ENCODE measurements at regions not wholly inside any gene's neighbourhood (a gene's known extent, or its start where the extent isn't known, plus 50 kb on each side); places are given as distances from the start of the nearest gene placed in this dataset.

DNA sequence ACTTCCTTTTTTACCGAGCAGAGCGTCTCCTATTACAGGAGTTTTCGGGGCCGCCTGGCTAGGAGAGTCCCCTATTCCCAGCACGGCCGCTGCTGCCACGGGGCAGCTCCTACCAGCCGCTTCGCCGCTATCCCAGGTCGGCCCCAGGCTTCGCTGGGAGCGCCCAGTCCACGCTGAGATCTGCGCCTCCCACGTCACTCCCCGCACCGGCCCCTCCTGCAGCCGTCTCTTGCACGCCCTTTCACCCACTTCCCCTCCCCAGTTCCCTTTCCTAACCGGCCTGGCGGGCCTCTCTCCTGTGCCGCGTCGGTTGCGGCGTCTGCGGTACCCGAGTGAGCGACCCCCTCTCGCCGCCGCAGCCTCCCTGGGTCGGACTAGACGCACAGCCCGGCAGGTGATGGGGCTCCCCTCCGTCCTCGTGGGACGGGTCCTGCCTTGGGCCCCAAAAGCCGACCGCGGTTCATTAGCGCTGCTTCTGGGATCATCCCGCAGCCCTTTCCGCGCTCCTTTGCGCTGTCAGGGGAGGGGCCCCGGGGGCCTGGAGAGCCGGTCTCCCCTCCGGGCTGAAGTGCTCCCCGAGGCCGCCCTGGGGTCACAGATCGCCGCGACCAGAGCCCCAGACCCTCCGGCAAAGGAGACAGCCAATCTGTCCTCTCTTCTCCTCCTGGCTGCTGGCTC, 1318.4 kb downstream of the TMEM121 start:
- peak; percentile 83 for DNase-seq (ENCODE audit: low spot score)

DNA sequence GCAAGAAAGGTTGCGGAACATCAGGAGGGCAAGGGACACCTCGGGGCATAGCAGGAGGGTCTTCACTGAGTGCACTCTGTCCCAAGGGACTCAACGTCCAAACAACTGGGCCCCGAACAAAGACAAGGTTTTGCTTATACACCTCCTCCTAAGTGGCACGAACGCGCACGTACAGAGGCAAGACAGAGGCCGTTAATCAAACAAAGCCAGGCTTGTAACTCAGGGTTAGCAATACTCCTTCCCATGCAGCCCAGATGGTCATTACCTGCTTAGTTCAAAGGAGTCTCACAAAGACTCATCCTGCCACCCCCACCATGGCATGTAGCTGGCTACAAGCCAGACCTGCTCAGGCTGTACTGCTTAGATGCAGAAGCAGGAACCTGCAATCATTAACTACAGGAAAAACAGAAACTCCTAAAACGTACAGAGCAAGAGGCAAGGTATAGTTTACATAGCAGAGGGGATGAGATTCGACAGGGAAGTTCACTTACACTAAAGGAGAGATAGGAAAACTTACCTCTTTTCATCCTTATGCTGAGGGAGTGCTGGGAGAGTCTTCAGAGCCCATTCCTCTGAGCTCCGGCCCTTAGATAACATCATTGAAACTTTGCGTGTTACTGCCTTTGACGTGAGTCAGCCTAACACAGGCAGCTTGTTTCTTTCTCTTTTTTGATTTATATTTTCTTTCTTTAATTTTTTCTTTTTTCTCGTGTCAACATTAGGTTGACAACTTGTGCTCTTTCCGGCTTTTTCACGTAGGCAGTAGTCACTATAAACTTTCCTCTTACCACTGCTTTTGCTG, 1319.1 kb downstream of the TMEM121 start:
- DNase-seq (ENCODE audit: low spot score): peak; percentile 90

DNA sequence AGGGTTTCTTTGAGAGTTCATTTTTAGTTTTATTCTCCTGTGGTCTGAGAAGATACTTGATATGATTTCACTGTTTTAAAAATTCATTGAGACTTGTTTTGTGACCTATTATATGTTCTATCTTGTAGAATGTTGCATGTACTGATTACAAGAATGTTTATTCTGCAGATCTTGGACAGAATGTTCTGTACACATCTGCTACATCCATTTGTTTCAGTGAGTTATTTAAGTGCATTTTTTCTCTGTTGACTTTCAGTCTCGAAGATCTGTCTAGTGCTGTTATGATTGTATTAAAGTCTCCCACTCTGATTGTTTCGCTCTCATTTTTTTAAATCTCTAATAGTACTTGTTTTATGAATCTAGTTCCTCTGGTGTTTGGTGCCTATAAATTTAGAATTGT, 1319.8 kb downstream of the TMEM121 start:
- no peak for DNase-seq (ENCODE audit: low spot score)

DNA sequence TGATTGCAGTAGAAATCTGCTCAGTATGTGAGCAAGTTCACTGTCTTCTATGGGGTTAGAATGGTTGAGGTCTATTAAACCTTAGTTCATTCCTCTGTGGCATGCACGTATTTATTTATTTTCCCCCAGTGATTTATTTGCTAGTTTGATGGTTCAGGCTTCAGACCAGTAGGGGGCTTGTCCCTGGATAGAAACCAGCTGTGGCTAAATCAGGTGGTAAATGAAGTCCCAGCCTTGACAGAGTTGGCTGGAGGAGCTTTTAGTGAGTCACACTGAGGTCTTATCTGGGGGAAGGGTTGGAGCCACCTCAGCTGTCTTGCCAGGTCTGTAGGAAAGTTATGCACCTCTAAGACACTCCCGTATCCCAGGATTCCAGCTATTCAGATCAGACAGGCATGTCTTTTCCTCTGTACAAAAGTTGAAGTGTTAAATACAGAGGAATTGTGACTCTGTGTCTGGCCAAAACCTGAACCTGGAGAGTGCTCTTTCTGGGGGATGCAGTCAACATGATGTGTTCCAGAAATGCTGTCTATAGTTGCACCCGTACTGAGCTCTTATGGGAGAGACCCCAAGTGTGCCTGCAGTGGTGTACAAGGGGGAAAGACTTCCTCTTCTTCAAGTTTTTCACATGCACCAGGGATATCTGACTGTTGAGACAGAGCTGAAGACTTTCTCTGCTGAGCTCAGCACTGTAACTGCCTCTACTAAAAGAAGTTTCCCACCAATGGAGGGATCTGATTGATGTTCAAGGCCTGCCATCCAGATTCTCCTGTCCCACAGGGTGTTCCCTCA, 1322.1 kb downstream of the TMEM121 start:
- DNase-seq (ENCODE audit: low spot score): peak; percentile 64

DNA sequence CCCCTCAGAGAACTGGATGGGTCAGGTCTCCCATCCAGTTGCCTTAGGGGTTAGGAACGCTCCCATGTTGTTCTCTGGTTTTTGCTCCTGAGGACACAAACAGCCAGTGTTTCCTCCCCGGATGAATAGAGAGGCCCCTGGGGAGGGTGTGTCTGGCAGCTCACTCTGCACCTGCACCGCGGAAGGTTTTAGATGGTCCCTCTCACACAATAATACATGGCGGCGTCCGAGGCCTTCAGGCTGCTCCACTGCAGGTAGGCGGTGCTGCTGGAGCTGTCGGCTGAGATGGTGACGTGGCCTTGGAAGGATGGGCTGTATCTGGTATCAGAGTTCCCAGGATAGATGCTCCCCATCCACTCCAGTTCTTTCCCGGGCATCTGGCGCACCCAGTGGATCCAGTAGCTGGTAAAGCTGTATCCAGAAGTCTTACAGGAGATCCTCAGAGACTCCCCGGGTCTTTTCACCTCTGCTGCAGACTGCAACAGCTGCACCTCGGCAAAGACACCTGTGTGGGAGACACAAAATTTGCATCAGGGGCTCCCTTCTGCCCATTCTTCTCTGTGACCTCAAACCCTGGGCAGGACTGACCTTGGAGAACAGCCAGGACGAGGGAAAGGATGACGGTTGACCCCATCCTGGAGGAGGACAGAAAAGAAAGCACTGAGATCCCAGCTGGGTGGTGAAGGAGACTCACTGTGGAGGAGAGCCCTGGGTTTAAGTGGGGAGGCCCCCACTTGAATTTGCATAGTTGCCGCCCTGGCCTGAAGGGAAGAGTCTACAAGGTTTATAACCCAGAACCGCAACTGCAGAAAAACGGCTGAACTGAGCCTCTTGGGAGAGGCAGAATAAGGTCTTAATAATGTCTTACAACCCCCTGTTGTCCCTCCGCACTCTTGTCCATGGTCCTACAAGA, 1324.8 kb downstream of the TMEM121 start:
- DNase-seq (ENCODE audit: low spot score): no peak

DNA sequence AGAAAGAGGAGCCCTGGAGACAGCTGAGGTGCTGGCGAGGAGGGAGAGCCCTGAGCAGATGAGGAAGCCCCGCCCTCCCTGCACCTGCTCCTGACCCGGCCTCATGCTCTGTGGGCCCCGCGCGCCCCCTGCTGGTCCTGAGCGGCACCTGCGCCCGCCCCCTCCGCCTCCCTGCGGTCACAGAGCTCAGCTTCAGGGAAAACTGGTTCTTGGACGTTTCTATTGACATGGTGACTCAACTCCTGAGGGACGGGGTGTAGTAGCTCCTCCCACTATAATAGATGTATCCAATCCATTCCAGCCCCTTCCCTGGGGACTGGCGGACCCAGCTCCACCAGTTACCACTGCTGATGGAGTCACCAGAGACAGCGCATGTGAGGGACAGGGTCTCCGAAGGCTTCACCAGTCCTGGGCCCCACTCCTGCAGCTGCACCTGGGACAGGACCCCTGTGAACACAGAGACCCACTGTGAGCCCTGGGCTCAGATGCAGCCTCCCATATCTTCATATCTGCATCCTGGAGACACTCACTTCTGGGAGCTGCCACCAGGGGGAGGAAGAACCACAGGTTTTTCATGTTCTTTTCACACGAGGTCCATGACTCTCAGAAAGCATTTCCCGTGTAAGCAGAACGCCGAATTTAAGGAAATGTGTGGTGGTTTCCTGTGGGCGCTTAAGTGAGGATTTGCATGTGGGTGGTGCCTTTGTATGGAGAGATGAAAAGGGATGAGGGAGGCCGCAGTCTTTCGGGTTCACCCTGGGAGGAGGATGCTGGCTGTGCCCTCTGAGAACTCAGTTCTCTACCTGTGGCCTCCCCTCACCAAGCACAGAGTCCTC, 1346.4 kb downstream of the TMEM121 start:
- DNase-seq (ENCODE audit: low spot score): peak; percentile 90

DNA sequence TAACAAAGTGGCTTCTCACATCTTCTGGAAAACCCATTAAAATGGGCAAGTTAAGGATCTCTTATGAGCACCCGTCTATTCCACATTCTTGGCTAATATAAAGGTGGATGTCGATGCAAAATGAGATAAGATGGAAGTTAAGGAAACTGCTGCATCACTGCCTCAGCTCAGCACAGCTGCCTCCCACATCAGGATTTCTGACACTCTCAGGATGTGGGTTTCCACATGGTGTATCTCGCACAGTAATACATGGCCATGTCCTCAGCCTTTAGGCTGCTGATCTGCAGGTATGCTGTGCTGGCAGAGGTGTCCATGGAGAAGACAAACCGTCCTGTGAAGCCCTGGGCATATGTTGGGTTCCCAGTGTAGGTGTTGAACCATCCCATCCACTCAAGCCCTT, 1348.0 kb downstream of the TMEM121 start:
- DNase-seq (ENCODE audit: low spot score): no peak

DNA sequence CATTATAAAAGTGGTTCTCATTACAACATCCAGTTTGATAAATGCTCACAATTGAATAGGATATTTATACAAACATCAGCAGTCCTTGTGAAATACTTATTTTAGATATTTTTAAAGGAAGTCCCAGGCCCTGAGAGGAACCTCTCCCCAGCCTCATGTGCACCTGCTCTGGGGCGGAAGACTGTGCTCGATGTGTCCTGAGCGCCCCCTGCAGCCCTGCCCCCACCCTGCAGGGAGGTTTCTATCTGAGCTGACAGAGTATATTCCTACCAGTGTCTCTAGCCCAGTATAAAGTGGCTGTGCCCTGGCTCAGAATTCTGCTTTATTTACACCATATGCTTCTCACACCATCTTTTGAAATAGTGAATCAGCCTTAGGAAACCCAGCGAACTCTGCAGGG, 1349.1 kb downstream of the TMEM121 start:
- no peak for DNase-seq (ENCODE audit: low spot score)

DNA sequence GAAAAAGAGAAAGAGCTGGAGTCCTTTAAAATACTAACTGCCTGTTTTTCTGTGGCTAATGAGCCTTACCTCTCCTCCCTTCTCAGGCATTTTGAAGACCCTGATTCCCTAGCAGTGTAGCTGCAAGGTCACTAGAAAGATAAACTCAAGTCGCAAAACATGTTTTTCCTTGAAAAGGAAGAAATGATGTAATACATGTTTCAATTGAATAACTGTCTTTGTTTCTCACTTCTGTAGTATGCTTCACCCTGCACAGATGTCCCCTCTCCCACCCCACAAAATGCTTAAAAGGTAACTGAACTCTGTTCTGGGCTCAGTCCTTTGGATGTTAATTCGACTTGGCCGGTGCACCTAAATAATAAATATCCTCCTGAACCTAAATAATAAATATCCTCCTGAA, 1350.3 kb downstream of the TMEM121 start:
- no peak for DNase-seq (ENCODE audit: low spot score)

DNA sequence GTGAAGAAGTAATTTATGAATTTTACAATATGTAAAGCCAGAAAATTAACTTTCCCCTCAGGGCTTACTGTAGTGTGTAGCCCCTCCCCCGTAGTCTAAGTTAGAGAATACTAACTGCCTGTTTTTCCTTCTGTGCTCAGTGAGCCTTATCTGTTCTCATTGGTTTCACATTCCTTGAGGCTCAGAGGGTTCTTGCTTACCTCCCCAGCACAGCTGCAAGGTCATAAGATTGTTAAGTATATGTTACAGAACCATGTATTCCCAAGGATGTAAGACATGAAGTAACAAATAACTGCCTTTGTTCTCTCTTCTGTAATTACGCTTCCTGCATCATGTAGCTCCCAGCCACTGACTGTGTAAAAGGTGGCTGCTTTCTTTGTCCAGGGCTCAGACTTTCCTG, 1351.1 kb downstream of the TMEM121 start:
- no peak for DNase-seq (ENCODE audit: low spot score)

DNA sequence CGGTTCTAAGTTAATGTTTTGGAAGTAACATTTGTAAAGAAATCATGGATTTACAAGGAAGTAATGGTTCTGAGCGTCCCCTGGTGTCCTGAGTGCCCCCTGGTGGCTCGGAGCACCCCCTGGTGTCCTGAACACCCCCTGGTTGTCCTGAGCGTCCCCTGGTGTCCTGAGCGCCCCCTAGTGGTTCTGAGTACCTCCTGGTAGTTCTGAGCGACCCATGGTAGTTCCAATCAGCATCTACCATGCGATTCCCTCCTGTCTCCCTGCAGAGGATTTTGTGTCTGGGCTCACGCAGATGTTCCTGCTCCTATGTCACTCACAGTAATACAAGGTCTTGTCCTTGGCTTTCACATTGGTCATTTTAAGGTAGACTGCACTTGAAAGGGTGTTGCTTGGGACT, 1352.9 kb downstream of the TMEM121 start:
- DNase-seq (ENCODE audit: low spot score): no peak

DNA sequence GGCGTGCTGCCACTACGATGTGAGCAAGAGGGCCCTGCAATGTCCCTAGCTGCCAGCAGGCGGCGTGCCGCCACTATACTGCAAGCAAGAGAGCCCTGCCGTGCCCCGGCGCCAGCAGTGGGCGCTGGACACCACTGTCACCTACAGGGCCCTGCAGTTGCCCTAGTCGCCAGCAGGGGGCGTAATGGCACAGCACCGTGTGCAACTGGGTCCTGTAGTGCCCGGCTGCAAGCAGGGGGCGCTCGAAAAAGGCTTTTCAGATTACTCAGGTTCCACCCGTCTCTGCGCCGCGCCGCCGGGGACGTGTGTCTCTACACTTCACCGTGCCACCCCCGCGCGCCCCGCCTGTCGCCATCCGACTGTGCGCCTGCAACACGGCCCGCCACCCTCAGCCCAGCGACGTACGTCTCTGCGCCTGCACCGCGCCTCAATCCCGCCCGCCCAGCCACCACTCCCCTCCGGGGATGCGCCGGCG, 1356.9 kb downstream of the TMEM121 start:
- DNase-seq (ENCODE audit: low spot score): no peak
